Urinary bladder (tissue), 3 donors: ENCODE measurements at regions not wholly inside any gene's neighbourhood (a gene's known extent, or its start where the extent isn't known, plus 50 kb on each side); places are given as distances from the start of the nearest gene placed in this dataset.
A peak's percentile ranks its signal among the peaks of the same experiment; 100 is the strongest.

Source experiments
- DNase-seq: peaks from one replicate; pipeline ENCODE4 v3.0.0-alpha.2; 2015; ENCODE audit errors: extremely low spot score
- H3K27ac ChIP-seq: one replicate; pipeline ENCODE4 v1.5.1; 2013; ENCODE audit warnings: low read depth, mild to moderate bottlenecking, moderate library complexity
- H3K36me3 ChIP-seq: one replicate; pipeline ENCODE4 v1.6.1; 2013; ENCODE audit warnings: mild to moderate bottlenecking, moderate library complexity; ENCODE audit not compliant: insufficient read depth
- H3K4me1 ChIP-seq: one replicate; pipeline ENCODE4 v1.6.1; 2013; ENCODE audit warnings: mild to moderate bottlenecking, moderate library complexity; ENCODE audit not compliant: insufficient read depth
- H3K4me3 ChIP-seq: one replicate; pipeline ENCODE4 v1.5.1; 2013; ENCODE audit warnings: low read depth, low read length
- WGBS: extraction: QIAGEN DNeasy Blood & Tissue Kit; methylation state at CpG from one replicate; pipeline ENCODE4 v1.1.7; 2013; 5-methylcytosine and 5-hydroxymethylcytosine counted together
- donor health status: healthy with polysubstance abuse.
- donor health status: healthy.

DNA sequence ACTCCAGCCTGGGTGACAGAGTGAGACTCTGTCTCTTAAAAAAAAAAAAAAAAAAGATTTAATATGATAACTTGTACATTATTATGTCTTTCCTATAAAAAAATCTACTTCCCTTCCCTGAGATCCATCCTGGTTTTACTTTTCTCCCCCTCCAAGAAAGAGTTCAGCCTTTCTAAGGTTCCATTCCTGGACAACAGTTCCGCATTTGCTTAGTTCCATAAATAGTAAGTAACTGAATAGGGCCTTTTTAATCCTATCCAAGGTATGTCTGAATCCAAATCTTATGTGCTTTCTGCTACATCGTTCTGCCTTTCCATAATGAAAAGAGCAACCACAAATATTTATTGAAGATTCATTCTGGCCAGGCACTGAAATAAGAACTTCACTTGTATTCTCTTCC is 187.8 kb downstream of the DACT1 start:
- Histone ChIP-seq H3K4me3 (no peak overlapping the region), H3K27ac (no peak overlapping the region), H3K4me1 (no peaks in the 10 kb centered on the region), H3K36me3 (no peaks in the 10 kb centered on the region)
- 61% methylated on average over 2 of the region's 2 CpGs for WGBS
- DNase-seq, result no peak

DNA sequence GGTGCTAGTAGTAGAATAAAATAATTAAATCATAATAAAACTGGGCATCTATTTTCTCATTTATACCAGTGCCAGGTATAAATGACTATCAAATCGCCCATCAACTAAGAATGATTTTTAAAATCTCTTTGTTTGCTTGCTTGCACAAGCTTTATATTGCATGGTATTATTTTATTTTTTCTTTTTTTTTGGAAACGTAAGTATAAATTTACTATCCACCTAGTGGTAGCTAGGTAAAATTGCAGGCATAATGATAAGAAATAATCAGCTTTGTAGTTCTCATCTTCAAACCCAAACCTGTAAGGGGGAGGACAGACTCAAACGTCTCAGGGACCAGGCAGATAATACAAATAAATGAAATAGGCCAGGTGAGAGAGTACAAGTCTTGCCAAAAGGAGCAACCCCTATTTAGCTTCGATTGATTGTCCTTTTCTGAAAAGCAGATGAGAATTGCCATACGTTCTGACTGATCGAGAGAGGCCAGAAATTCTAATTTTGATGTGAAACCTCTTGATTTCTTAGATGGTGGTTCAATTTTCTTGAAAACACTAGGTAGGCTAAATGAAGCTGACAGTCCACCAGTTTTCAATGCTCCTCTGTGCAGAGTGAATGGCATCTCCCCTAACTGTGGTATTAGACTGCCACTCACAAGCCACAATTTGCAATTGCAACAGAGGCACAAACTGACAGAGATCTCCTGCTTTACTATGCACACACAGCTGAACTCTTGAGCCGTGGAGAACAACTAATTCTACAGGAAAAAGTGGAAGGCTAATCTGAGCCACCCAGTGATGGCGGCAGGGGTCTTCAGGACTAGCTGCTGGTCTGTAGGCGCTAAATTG is 189.3 kb downstream of the DACT1 start:
- Histone ChIP-seq H3K4me3 (no peak overlapping the region), H3K4me1 (no peaks in the 10 kb centered on the region), H3K27ac (no peak overlapping the region), H3K36me3 (no peaks in the 10 kb centered on the region)
- no peak for DNase-seq
- 94% methylated on average over 9 of the region's 9 CpGs for WGBS

DNA sequence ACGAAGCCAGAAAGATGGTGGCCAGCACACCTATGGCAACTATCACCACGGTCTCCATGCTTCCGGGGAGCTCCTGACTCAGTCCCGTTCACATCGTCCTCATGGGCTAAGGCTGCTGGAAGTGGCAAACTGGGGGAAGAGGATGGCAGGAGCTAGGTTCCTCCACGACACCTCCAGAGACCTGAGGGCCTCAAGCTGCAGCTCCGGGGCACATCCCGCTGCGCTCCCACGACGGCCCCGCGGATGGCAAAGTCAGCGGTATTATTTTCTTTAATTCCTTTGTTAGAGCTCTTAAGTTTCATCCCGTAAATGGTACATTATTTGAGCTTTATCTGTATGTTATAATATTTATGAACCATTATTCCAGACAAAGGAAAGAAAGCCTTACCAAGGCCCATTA is 190.5 kb downstream of the DACT1 start:
- DNase-seq, result no peak
- 98% methylated on average over 15 of the region's 15 CpGs for WGBS
- no peaks in the 10 kb centered on the region for H3K4me1 ChIP-seq
- no peaks in the 10 kb centered on the region for H3K36me3 ChIP-seq
- no peak overlapping the region for H3K4me3 ChIP-seq
- H3K27ac ChIP-seq, result no peak overlapping the region

DNA sequence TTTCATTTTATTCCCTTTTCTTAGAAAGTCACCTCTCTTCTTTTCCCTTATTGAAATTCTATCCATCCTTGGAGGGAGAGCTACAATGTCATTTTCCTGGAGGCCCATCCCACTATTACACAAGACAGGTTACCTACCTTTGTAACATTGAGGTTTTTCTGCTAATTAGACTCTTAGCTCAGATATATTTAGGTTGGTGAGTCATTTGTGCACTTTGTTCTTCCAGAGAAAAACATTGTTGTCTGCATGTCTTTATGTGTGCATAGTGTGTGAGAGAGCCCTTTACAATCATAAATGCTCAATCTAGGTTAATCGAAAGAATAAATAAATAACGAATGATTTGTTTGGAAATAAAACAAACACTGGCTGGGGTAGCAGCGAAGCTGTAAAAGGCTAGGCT is 191.8 kb downstream of the DACT1 start:
- Histone ChIP-seq H3K4me1 (no peaks in the 10 kb centered on the region), H3K27ac (no peak overlapping the region), H3K36me3 (no peaks in the 10 kb centered on the region), H3K4me3 (no peak overlapping the region)
- 43% methylated on average over 3 of the region's 3 CpGs for WGBS
- DNase-seq, result no peak

DNA sequence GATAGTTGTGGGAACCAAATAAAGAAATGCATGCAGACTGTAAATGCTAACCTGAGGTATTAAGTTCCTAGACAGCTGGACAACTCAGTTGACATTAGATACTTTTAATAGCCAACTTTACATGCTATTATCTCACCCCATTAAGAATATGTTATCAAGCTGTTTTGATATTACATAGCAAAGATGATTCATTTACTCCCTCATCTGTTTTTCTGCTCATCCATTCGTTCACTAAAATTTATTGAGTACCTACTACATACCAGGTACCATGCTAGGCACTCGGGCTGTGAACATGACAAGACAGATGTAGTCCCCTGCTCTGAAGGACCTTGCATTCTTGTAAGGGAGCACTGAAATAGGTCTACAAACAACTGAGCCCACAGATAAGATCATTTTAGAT is 192.4 kb downstream of the DACT1 start:
- no peak for DNase-seq
- Histone ChIP-seq H3K4me1 (no peaks in the 10 kb centered on the region), H3K27ac (no peak overlapping the region), H3K4me3 (no peak overlapping the region), H3K36me3 (no peaks in the 10 kb centered on the region)
- WGBS, result 61% methylated on average over 2 of the region's 2 CpGs

DNA sequence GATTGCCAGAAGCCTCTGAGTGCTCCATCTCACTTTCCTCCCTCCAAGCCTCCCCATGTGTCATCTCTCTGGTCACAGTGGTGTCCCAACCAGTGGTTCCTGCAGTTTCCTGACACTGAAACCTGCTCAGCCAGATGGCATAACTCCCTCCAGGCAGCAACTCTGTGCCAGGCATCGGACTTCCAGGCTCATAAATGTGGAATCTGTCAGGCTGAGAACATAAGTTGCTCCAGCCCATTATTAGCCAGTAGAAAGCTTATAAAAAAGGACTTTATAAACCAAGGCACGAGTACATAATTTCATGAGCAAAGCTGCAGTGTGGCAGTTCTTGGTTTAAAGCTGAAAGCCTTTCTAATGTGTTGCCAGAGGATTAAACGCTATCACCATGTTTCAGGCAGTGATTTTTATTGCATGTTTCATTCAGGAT is 194.3 kb downstream of the DACT1 start:
- no peak overlapping the region for H3K4me3 ChIP-seq
- no peak overlapping the region for H3K27ac ChIP-seq
- DNase-seq, result peak; percentile 35
- no peaks in the 10 kb centered on the region for H3K4me1 ChIP-seq
- no peaks in the 10 kb centered on the region for H3K36me3 ChIP-seq
- WGBS, result 10% methylated on average over 3 of the region's 3 CpGs

DNA sequence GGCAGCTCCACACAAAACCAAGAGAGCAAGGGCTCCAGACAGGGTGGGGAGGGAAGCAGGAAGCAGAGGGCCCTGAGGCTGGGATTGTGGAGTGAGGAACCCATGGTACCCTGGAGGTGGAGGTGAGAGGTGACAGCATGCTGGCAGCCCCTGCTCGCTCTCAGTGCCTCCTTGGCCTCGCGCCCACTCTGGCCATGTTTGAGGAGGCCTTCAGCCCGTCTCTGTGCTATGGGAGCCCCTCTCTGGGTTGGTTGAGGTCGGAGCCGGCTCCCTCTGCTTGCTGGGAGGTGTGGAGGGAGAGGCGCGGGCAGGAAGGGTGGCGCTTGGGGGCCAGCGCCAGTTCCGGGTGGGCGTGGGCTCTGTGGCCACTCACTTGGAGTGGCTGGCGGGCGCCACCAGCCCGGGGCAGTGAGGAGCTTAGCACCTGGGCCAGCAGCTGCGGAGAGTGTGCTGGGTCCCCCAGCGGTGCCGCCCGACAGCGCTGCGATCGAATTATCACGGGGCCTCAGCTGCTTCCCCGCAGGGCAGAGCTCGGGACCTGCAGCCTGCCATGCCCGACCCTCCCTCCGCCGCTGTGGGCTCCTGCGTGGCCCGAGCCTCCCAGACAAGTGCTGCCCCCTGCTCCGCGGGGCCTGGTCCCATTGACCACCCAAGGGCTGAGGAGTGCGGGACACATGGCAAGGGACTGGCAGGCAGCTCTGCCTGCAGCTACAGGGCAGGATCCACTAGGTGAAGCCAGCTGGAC is 196.0 kb downstream of the DACT1 start:
- no peaks in the 10 kb centered on the region for H3K36me3 ChIP-seq
- no peak for DNase-seq
- WGBS, result 94% methylated on average over 33 of the region's 33 CpGs

DNA sequence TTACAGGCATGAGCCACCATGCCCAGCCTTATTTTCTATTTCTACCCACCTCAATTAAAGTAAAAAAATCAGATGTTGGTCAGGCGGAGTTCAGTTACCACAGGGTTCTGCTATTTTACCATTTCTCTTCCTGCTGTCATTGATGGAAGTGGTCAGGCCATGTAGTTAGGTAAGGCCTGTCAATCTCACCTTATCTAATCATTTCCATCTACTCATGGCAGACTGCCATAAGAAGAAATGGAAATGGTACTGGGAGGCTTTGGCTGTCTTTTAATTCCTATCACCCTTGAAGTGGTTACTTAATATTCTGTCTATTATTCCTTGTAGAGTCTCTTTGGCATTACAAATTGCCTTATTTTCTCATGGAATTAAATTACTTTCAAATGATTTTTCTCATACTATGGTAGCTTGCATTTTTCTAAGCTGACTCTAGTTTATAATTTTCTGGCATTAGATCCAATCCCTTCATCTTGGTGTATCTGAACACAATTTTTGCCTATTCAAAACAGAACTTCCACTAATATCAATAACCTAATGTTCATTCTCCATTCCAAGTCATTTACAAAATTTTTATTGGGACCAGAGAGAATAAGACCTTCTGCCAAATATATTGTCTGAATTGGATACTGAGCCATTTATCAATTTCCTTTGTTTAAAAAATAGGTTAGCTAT is 198.7 kb downstream of the DACT1 start:
- WGBS, result 91% methylated on average over 1 of the region's 1 CpG
- no peak for DNase-seq
- H3K36me3 ChIP-seq, result no peaks in the 10 kb centered on the region

More for the DNA sequence above, 196.0 kb downstream of the DACT1 start:
- H3K4me1 ChIP-seq, result no peaks in the 10 kb centered on the region
- no peak overlapping the region for H3K4me3 ChIP-seq
- no peak overlapping the region for H3K27ac ChIP-seq

DNA sequence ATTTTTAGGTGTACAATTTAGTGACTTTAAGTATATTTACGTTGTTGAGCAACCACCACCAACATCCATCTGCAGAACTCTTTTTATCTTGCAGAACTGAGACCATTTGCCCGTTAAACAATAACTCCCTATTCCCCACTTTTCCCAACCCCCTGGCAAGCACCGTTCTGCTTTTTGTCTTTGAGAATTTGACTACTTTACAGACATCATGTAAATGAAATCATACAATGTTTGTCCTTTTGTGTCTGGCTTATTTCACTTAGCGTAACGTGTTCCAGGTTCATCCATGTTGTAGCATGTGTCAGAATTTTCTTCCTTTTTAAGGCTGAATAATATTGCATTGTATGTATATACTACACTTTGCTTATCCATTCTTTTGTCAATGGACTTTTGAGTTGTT is 201.5 kb downstream of the DACT1 start:
- Histone ChIP-seq H3K4me3 (no peak overlapping the region), H3K4me1 (no peaks in the 10 kb centered on the region), H3K27ac (no peak overlapping the region), H3K36me3 (no peaks in the 10 kb centered on the region)
- no peak for DNase-seq
- WGBS, result 81% methylated on average over 5 of the region's 5 CpGs

More for the DNA sequence above, 198.7 kb downstream of the DACT1 start:
- Histone ChIP-seq H3K4me3 (no peak overlapping the region), H3K4me1 (no peaks in the 10 kb centered on the region), H3K27ac (no peak overlapping the region)

DNA sequence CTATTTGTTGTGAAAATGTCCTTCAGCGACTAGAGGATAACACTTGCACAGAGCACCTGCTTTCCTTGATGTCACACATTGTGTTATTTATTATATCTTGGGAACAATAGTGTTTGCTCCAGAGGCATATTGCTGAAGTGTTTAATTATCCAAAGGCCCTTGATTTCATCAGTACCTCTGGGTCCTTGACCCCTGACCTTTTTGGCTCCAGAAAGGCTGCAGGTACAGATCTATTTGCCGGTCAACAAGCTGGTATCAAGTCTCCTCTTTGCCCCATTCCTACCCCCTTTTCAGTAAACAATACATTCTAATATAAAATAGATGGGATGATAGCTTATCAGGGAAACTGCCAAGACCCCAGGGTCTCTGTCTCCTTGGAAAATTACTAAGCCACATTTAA is 206.8 kb downstream of the DACT1 start:
- H3K4me1 ChIP-seq, result no peaks in the 10 kb centered on the region
- WGBS, result 82% methylated on average over 2 of the region's 2 CpGs

DNA sequence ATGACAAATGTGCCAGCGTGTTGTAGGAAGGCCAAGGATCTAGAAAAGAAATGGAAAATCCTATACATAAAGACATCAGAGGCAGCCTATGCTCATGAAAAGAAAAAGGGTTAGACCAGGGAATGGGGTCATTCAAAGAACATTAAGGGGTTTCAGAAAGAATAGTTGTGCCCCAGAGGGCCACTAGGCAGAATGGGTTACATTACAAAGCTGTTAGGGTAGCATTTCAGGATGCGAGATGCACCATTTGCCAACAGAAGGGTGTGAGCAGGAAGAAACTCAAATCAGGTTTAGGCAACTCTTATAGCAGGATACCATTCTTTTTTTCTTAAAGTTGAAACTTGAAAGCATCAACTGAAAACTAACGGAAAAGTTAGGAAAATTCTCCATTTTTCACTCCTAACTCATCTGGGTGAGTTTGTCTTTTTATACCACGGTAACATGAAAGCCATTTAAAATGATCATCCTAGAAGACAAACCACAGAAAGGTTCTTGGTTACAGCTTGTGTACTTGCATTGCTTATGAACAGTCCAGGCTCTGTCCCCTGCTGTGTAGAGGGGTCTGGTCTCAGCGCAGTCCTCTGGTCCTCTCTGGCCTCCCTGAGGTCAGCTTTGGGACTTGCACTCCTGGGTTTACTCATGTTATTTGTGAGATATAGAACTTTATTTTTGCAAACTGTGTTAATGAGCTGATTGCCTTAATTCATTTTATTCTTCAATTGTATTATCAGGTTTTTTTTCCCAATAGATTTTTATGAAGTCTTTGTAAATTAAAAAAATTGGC is 209.1 kb downstream of the DACT1 start:
- no peaks in the 10 kb centered on the region for H3K4me1 ChIP-seq
- WGBS, result 90% methylated on average over 5 of the region's 5 CpGs
- no peak for DNase-seq

More for the DNA sequence above, 206.8 kb downstream of the DACT1 start:
- Histone ChIP-seq H3K27ac (no peak overlapping the region), H3K36me3 (no peaks in the 10 kb centered on the region), H3K4me3 (no peak overlapping the region)
- DNase-seq, result no peak

DNA sequence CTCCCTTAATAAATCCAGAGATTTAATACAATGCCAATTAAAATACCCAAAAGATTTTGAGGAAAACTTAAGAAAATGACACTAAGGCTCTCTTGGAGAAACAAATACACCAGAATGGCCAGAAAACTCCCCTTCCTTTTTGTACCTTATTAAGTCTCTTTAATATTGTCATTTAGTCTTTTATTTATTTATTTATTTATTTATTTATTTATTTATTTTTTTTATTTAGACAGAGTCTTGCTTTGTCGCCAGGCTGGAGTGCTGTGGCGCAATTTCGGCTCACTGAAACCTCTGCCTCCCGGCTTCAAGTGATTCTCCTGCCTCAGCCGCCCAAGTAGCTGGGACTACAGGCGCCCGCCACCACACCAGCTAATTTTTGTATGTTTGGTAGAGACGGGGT is 210.6 kb downstream of the DACT1 start:
- WGBS, result 98% methylated on average over 8 of the region's 8 CpGs
- Histone ChIP-seq H3K4me1 (no peaks in the 10 kb centered on the region), H3K4me3 (no peak overlapping the region), H3K36me3 (no peaks in the 10 kb centered on the region), H3K27ac (no peak overlapping the region)
- DNase-seq, result no peak

More for the DNA sequence above, 209.1 kb downstream of the DACT1 start:
- no peaks in the 10 kb centered on the region for H3K36me3 ChIP-seq
- H3K27ac ChIP-seq, result no peak overlapping the region
- no peak overlapping the region for H3K4me3 ChIP-seq

DNA sequence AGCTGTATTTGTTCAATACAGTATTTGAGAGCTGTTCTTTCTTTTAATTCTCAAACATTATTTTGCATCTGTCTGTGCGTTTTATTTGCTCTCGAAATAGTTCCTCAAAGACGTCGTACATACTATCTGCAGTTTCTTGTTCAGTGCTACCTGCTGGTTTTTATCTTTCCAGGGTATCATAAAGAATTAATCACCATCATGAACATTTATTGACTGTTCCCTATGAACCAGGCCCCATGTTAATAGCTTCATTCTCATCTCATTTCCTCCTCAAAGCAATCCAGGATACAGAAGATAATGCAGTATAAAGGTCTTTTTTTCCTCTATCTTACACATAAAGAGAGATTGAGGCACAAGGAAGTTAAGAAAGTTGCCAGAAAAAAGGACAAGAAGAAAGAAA is 211.8 kb downstream of the DACT1 start:
- Histone ChIP-seq H3K4me3 (no peak overlapping the region), H3K36me3 (no peaks in the 10 kb centered on the region), H3K27ac (no peak overlapping the region), H3K4me1 (no peaks in the 10 kb centered on the region)
- WGBS, result 86% methylated on average over 4 of the region's 4 CpGs
- DNase-seq, result no peak
